ENCODE measurements at regions not wholly inside any gene's neighbourhood (a gene's known extent, or its start where the extent isn't known, plus 50 kb on each side); places are given as distances from the start of the nearest gene placed in this dataset.

DNA sequence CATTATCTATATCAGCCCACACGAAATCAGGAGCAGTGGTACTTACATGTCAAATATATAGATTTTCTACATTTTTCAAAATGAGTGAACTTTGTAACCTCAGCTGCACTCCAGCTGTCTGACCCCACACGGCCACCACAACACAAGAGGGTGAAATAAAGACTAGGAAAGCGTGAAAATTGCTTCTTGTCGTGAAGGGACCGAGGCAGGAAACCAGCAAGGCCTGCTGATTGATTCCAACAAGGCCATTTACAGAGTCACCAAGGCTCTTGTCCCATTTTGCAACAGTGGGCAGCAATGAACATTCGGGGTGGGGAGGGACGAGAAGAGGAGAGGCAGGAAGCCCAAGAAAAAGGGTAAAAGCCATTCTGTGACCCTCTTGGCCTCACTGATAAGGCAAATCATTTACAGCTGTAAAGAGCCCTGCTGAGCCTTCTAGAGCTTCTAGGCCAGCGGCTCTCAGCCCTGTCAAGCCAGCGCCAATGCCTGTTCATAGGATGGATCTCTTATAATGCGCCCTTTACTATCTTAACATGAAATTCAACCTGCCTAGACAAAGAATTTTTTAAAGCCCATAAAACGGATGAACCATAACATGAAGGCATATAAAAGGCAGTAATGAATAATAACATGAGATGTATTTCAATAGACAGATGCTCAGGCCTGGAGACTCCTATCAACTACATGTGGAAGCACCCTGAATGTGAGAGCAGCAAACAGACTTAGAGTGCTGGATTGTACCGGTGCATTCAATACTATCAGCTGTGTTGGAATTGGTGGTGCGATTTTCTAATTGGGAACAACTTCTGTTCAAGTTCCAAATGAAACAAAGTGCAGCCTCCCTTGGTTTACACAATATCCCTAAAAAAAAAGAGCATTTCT lies 269.0 kb downstream of the CDCA7 start:
- H3K36me3 ChIP-seq, result no peaks in the 10 kb centered on the region
- H3K27me3 ChIP-seq, result no peaks in the 10 kb centered on the region
- no peaks in the 10 kb centered on the region for H3K4me1 ChIP-seq
- no peak overlapping the region for H3K4me3 ChIP-seq
- DNase-seq, result no peak
- H3K9me3 ChIP-seq, result no peaks in the 10 kb centered on the region
- no peak overlapping the region for H3K9ac ChIP-seq (ENCODE audit: low read depth in 2 of 2, low read length in 2 of 2)
- intact Hi-C loops (cut with DNase I), result no loop called here
- no peak overlapping the region for H3K27ac ChIP-seq
- TF ChIP-seq, protein P1, sequence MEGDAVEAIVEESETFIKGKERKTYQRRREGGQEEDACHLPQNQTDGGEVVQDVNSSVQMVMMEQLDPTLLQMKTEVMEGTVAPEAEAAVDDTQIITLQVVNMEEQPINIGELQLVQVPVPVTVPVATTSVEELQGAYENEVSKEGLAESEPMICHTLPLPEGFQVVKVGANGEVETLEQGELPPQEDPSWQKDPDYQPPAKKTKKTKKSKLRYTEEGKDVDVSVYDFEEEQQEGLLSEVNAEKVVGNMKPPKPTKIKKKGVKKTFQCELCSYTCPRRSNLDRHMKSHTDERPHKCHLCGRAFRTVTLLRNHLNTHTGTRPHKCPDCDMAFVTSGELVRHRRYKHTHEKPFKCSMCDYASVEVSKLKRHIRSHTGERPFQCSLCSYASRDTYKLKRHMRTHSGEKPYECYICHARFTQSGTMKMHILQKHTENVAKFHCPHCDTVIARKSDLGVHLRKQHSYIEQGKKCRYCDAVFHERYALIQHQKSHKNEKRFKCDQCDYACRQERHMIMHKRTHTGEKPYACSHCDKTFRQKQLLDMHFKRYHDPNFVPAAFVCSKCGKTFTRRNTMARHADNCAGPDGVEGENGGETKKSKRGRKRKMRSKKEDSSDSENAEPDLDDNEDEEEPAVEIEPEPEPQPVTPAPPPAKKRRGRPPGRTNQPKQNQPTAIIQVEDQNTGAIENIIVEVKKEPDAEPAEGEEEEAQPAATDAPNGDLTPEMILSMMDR (IDR thresholded peaks at IDR 0.05), result no peak

DNA sequence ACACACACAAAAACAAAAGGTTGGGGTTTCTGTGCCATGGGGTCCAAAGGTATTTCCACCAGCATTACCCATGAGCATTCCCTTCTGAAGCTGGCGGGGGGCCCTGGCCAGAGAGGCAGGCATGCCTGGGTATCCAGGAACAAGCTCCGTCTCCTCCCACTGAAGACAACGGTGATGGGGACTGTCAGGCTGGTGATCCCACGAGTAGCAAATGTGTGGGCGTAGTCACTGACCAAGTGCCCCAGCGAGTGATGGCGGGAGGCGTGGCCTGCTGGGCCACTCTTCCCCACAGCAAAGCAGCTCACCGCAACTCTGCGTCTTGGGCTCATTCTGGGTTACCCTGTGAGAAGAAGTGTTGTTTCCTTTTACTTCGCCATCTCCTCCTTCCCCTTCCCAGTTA lies 270.6 kb downstream of the CDCA7 start:
- H3K4me3 ChIP-seq, result no peak overlapping the region
- H3K27ac ChIP-seq, result no peak overlapping the region
- TF ChIP-seq, protein P1 (IDR thresholded peaks at IDR 0.05), result no peak
- H3K27me3 ChIP-seq, result no peaks in the 10 kb centered on the region
- intact Hi-C loops (cut with DNase I), result no loop called here
- no peaks in the 10 kb centered on the region for H3K9me3 ChIP-seq
- H3K9ac ChIP-seq (ENCODE audit: low read depth in 2 of 2, low read length in 2 of 2), result no peak overlapping the region
- DNase-seq, result no peak
- H3K4me1 ChIP-seq, result no peaks in the 10 kb centered on the region
- no peaks in the 10 kb centered on the region for H3K36me3 ChIP-seq

DNA sequence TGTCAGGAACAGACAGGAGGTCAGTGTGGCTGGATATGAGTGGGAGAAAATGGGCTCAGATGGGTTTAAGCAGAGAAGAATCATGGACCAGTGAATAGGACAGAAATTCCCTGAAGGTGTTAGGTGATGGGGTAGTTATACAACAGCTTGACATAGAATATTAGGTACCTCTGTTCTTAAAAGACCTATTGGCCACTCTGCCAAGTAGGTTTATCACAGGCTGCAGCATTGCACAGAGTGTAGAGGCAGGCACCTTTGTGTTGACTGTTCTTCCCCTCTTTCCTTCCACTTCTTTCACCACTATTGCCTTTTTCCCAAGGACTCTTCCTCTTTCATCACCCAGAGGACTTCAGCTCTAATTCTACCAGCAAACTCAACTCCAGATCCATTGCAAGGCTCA lies 274.4 kb downstream of the CDCA7 start:
- TF ChIP-seq, protein P1 (IDR thresholded peaks at IDR 0.05), result no peak
- H3K4me1 ChIP-seq, result no peaks in the 10 kb centered on the region
- H3K4me3 ChIP-seq, result no peak overlapping the region
- H3K9me3 ChIP-seq, result no peaks in the 10 kb centered on the region
- H3K27ac ChIP-seq, result no peak overlapping the region
- H3K36me3 ChIP-seq, result no peaks in the 10 kb centered on the region
- H3K9ac ChIP-seq (ENCODE audit: low read depth in 2 of 2, low read length in 2 of 2), result no peak overlapping the region
- H3K27me3 ChIP-seq, result no peaks in the 10 kb centered on the region
- intact Hi-C loops (cut with DNase I), result no loop called here
- DNase-seq, result no peak

DNA sequence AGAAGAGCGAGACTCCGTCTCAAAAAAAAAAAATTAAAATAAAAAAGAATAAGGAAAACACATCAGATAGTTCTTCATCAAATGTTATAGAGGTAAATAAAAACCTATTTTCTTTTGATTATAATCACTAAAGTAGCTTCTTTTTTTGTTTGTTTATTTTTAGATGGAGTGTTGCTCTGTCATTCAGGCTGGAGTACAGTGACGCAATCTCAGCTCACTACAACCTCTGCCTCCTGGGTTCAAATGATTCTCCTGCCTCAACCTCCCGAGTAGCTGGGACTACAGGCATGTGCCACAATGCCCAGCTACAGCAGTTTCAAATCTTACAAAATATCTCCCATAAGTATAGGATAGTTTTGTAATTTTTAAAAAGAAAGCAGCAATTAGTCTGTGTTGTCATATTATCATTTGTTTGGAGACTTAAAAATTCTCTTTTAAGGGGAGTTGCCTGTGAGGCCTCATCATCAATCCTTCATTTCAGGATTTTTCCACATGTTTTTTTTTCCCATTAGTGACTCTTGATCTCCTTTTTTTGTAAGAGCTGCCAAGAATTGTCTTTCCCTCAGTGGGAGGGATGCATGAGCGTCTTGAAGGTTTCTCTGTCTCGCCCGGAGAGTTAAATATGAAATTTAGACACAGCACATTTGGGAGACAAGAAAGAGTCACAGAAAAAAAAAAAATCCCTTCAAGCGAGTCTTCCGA lies 275.9 kb downstream of the CDCA7 start:
- Histone ChIP-seq H3K9ac (ENCODE audit: low read depth in 2 of 2, low read length in 2 of 2) (no peak overlapping the region), H3K4me3 (no peak overlapping the region), H3K27ac (no peak overlapping the region), H3K36me3 (no peaks in the 10 kb centered on the region), H3K9me3 (no peaks in the 10 kb centered on the region), H3K4me1 (no peaks in the 10 kb centered on the region), H3K27me3 (no peaks in the 10 kb centered on the region)
- TF ChIP-seq, protein P1 (IDR thresholded peaks at IDR 0.05), result no peak
- intact Hi-C loops (cut with DNase I), result no loop called here
- peak; percentile 14 for DNase-seq

DNA sequence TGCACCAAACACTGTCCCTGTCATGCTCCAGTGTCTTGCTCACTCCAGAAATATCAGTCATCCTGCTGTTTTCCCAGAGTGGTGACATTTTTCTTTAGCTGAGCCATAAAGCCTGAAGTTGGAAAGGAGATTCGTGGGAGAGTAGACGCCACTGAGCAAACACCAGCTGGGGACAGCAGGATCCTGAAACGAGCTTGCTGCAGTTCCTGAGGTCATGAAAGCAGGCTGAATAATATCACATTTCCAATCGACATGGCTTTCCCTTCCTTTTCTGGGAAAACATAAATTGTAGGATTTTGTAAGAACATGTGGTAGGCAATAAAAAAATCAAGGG lies 276.4 kb downstream of the CDCA7 start:
- no peak overlapping the region for H3K4me3 ChIP-seq
- no peak overlapping the region for H3K27ac ChIP-seq
- DNase-seq, result peak; percentile 17
- no peaks in the 10 kb centered on the region for H3K4me1 ChIP-seq
- TF ChIP-seq, protein P1 (IDR thresholded peaks at IDR 0.05), result no peak
- H3K9ac ChIP-seq (ENCODE audit: low read depth in 2 of 2, low read length in 2 of 2), result no peak overlapping the region
- no peaks in the 10 kb centered on the region for H3K9me3 ChIP-seq
- intact Hi-C loops (cut with DNase I), result no loop called here
- no peaks in the 10 kb centered on the region for H3K27me3 ChIP-seq
- H3K36me3 ChIP-seq, result no peaks in the 10 kb centered on the region

Data from colonic mucosa (tissue), 4 donors.